ENCODE measurements at regions not wholly inside any gene's neighbourhood (a gene's known extent, or its start where the extent isn't known, plus 50 kb on each side); places are given as distances from the start of the nearest gene placed in this dataset.

GRCh38 chr14:101357559-101358319, 203.6 kb upstream of the DIO3 start:
- DNase-seq: no peak

- no peak for DNase-seq
Measured at GRCh38 chr14:101358320-101359125, 202.8 kb upstream of the DIO3 start.

GRCh38 chr14:101359221-101360053, 201.9 kb upstream of the DIO3 start:
- no peak for DNase-seq

- DNase-seq: no peak
Measured at GRCh38 chr14:101360054-101360911, 201.0 kb upstream of the DIO3 start.

- DNase-seq: no peak
Measured at GRCh38 chr14:101361044-101361443, 200.3 kb upstream of the DIO3 start.

GRCh38 chr14:101361451-101362433, 199.6 kb upstream of the DIO3 start:
- no peak for DNase-seq

- DNase-seq: no peak
Measured at GRCh38 chr14:101362529-101363260, 198.6 kb upstream of the DIO3 start.

- DNase-seq: no peak
Measured at GRCh38 chr14:101363261-101363555, 198.1 kb upstream of the DIO3 start.

- DNase-seq: no peak
Measured at GRCh38 chr14:101363880-101364391, 197.4 kb upstream of the DIO3 start.

GRCh38 chr14:101364503-101365328, 196.6 kb upstream of the DIO3 start:
- no peak for DNase-seq

- DNase-seq: no peak
Measured at GRCh38 chr14:101365329-101366158, 195.8 kb upstream of the DIO3 start.

GRCh38 chr14:101367421-101368261, 193.7 kb upstream of the DIO3 start:
- DNase-seq: no peak

GRCh38 chr14:101368629-101369028, 192.7 kb upstream of the DIO3 start:
- DNase-seq: no peak

- no peak for DNase-seq
Measured at GRCh38 chr14:101369194-101369915, 191.9 kb upstream of the DIO3 start.

GRCh38 chr14:101369916-101370592, 191.2 kb upstream of the DIO3 start:
- no peak for DNase-seq
